ENCODE measurements at regions not wholly inside any gene's neighbourhood (a gene's known extent, or its start where the extent isn't known, plus 50 kb on each side); places are given as distances from the start of the nearest gene placed in this dataset.

- TF ChIP-seq POLR2AphosphoS5 (IDR thresholded peaks at IDR 0.05; ENCODE audit: low read length): no peak
- TF ChIP-seq SIN3A (IDR thresholded peaks at IDR 0.05; ENCODE audit: low read depth, low read length): no peak
- no peak for TF ChIP-seq POLR2A (IDR thresholded peaks at IDR 0.05; ENCODE audit: low read depth, low read length)
- TF ChIP-seq SIX5 (IDR thresholded peaks at IDR 0.05; ENCODE audit: low read depth, low read length, severe bottlenecking): no peak
- no peak for TF ChIP-seq ZNF24 (IDR thresholded peaks at IDR 0.05)
- TF ChIP-seq, protein P1, sequence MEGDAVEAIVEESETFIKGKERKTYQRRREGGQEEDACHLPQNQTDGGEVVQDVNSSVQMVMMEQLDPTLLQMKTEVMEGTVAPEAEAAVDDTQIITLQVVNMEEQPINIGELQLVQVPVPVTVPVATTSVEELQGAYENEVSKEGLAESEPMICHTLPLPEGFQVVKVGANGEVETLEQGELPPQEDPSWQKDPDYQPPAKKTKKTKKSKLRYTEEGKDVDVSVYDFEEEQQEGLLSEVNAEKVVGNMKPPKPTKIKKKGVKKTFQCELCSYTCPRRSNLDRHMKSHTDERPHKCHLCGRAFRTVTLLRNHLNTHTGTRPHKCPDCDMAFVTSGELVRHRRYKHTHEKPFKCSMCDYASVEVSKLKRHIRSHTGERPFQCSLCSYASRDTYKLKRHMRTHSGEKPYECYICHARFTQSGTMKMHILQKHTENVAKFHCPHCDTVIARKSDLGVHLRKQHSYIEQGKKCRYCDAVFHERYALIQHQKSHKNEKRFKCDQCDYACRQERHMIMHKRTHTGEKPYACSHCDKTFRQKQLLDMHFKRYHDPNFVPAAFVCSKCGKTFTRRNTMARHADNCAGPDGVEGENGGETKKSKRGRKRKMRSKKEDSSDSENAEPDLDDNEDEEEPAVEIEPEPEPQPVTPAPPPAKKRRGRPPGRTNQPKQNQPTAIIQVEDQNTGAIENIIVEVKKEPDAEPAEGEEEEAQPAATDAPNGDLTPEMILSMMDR (IDR thresholded peaks at IDR 0.05 in 2 of 3, conservative IDR thresholded peaks at IDR 0.05 in 1 of 3; ENCODE audit: control insufficient read depth in 2 of 3, extremely low read depth in 1 of 3, insufficient read depth in 1 of 3, low read depth in 3 of 3, low read length in 3 of 3): no peak
- TF ChIP-seq EZH2 (IDR thresholded peaks at IDR 0.05; ENCODE audit: borderline replicate concordance, control insufficient read depth, low read depth, low read length): no peak
- no peak for TF ChIP-seq FOS (IDR thresholded peaks at IDR 0.05; ENCODE audit: borderline replicate concordance, extremely low read depth, insufficient read length)
- TF ChIP-seq KLF5 (IDR thresholded peaks at IDR 0.05; ENCODE audit: partially characterized antibody): no peak
- no peak for TF ChIP-seq USF1 (IDR thresholded peaks at IDR 0.05; ENCODE audit: borderline replicate concordance, extremely low read length, insufficient read depth, low read depth, low read length)
- no peak for TF ChIP-seq NFIC (IDR thresholded peaks at IDR 0.05; ENCODE audit: low read depth, low read length)
Measured at GRCh38 chr6:147000545-147001488, 203.4 kb upstream of the STXBP5 start.

Measured in GM12878 (cell line).